ENCODE measurements at regions not wholly inside any gene's neighbourhood (a gene's known extent, or its start where the extent isn't known, plus 50 kb on each side); places are given as distances from the start of the nearest gene placed in this dataset.

- ChIA-PET CTCF (no interaction called here), POLR2A (ENCODE audit: low non-redundant PET) (no interaction called here)
- no peak overlapping the region for H3K27ac ChIP-seq
- DNase-seq (ENCODE audit: low spot score): no peak
- no peak for TF ChIP-seq CTCF (conservative IDR thresholded peaks at IDR 0.05; ENCODE audit: low read depth)
Measured at GRCh38 chr10:62467527-62467926, 93.4 kb downstream of the ZNF365 start.

- no peak for DNase-seq (ENCODE audit: low spot score)
- no peak overlapping the region for H3K27ac ChIP-seq
- TF ChIP-seq CTCF (conservative IDR thresholded peaks at IDR 0.05; ENCODE audit: low read depth): no peak
- CTCF ChIA-PET: no interaction called here
- POLR2A ChIA-PET (ENCODE audit: low non-redundant PET): no interaction called here
Measured at GRCh38 chr10:62471711-62472110, 97.5 kb downstream of the ZNF365 start.

GRCh38 chr10:62473241-62473640 lies 99.1 kb downstream of the ZNF365 start:
- ChIA-PET POLR2A (ENCODE audit: low non-redundant PET) (no interaction called here), CTCF (no interaction called here)
- no peak for TF ChIP-seq CTCF (conservative IDR thresholded peaks at IDR 0.05; ENCODE audit: low read depth)
- no peak overlapping the region for H3K27ac ChIP-seq
- no peak for DNase-seq (ENCODE audit: low spot score)

- DNase-seq (ENCODE audit: low spot score): no peak
- CTCF ChIA-PET: no interaction called here
- no peak overlapping the region for H3K27ac ChIP-seq
- no peak for TF ChIP-seq CTCF (conservative IDR thresholded peaks at IDR 0.05; ENCODE audit: low read depth)
- POLR2A ChIA-PET (ENCODE audit: low non-redundant PET): no interaction called here
Measured at GRCh38 chr10:62475551-62475950, 101.4 kb downstream of the ZNF365 start.

GRCh38 chr10:62479523-62479922 lies 105.4 kb downstream of the ZNF365 start:
- DNase-seq (ENCODE audit: low spot score): no peak
- CTCF ChIA-PET: no interaction called here
- H3K27ac ChIP-seq: no peak overlapping the region
- TF ChIP-seq CTCF (conservative IDR thresholded peaks at IDR 0.05; ENCODE audit: low read depth): no peak
- POLR2A ChIA-PET (ENCODE audit: low non-redundant PET): no interaction called here

- DNase-seq (ENCODE audit: low spot score): no peak
- POLR2A ChIA-PET (ENCODE audit: low non-redundant PET): no interaction called here
- H3K27ac ChIP-seq: no peak overlapping the region
- no peak for TF ChIP-seq CTCF (conservative IDR thresholded peaks at IDR 0.05; ENCODE audit: low read depth)
- CTCF ChIA-PET: interaction anchor here (0.8 kb wide), 1 partner anchor 12 kb away, joined by 3 read pairs; no protein-coding TSS in a partner anchor
Measured at GRCh38 chr10:62480196-62480595, 106.0 kb downstream of the ZNF365 start.

GRCh38 chr10:62482581-62482980 lies 108.4 kb downstream of the ZNF365 start:
- CTCF ChIA-PET: no interaction called here

More at GRCh38 chr10:62482581-62482980, 108.4 kb downstream of the ZNF365 start:
- no peak for TF ChIP-seq CTCF (conservative IDR thresholded peaks at IDR 0.05; ENCODE audit: low read depth)
- no peak overlapping the region for H3K27ac ChIP-seq
- DNase-seq (ENCODE audit: low spot score): no peak
- POLR2A ChIA-PET (ENCODE audit: low non-redundant PET): no interaction called here

Measured in RWPE1 (cell line).